ENCODE measurements at regions not wholly inside any gene's neighbourhood (a gene's known extent, or its start where the extent isn't known, plus 50 kb on each side); places are given as distances from the start of the nearest gene placed in this dataset.

DNA sequence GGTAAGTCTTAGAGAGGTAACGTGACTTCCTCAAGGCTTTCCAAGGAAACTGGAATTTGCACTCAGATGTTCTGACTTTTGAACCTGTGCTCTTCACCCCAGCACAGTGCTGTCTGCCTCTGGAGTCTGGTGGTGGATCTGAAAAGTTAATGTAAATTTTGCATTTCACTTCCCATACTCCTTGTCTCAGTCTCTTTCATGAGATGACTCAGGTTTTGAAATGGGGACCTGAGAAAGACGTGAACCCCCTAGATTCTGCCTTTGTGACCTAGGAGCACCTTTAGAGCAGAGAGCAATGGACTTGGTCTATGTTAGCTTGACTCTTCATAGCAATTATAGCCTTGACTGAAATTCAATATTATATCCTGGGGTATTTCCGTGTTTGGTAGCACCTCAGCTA is 223.0 kb downstream of the QKI start:
- Histone ChIP-seq H3K27me3 (ENCODE audit: control insufficient read depth in 1 of 2, insufficient read depth in 2 of 2, low read length in 2 of 2) (peaks cover 0 to 31% of the 10 kb centered on the region in 2 experiments; a peak in 2 of 5 replicates), H3K4me1 (ENCODE audit: insufficient read depth, low read length) (peaks cover 6% of the 10 kb centered on the region; the same call in 1 of the 2 replicates), H3K4me2 (ENCODE audit: low read depth, low read length) (no peak overlapping the region), H3K27ac (ENCODE audit: extremely low read length, insufficient read depth, low read length) (no peak overlapping the region), H2AFZ (ENCODE audit: low read length) (no peak overlapping the region), H3K79me2 (ENCODE audit: insufficient read depth, low read length) (no peaks in the 10 kb centered on the region), H3K4me3 (replicated peaks in 1 of 3; ENCODE audit: insufficient read depth in 1 of 3, low read depth in 2 of 3, low read length in 3 of 3) (no peak overlapping the region), H3K9me3 (ENCODE audit: low read length) (no peaks in the 10 kb centered on the region), H4K20me1 (ENCODE audit: insufficient read depth, low read length) (no peaks in the 10 kb centered on the region), H3K36me3 (replicated peaks in 1 of 2; ENCODE audit: control insufficient read depth in 1 of 2, insufficient read depth in 2 of 2, low read length in 2 of 2) (no peaks in the 10 kb centered on the region), H3K9ac (ENCODE audit: insufficient read depth, low read depth, low read length) (no peak overlapping the region)
- BruUV-seq (replicated peaks) = no TSS peak
- DNase-seq (ENCODE audit: low spot score) (no peak), ATAC-seq (no peak), FAIRE-seq (no peak)
- intact Hi-C loops (cut with micrococcal nuclease; ENCODE audit: unreplicated experiment) = no loop called here
- in situ Hi-C loops (cut with HindIII; ENCODE audit: extremely low pct_ligation_motif_present, low pct_unique_long_range_greater_than_20kb) = no loop called here
- WGBS (ENCODE audit: low lambda C conversion rate) = 7% methylated on average over 3 of the region's 3 CpGs
- POLR2A ChIA-PET = no interaction called here
- CTCF ChIA-PET (ENCODE audit: low intra/inter-chr PET ratio, low total read pairs) = no interaction called here
- TF ChIP-seq RELA (CRISPR knock-in tag; IDR thresholded peaks at IDR 0.05) (no peak), SIX4 (CRISPR knock-in tag; IDR thresholded peaks at IDR 0.05) (no peak), AHR (CRISPR knock-in tag; IDR thresholded peaks at IDR 0.05) (no peak), JUND (CRISPR knock-in tag; IDR thresholded peaks at IDR 0.05) (no peak), ZNF383 (CRISPR knock-in tag; IDR thresholded peaks at IDR 0.05; ENCODE audit: borderline replicate concordance) (no peak), ATF7 (IDR thresholded peaks at IDR 0.05) (no peak), ATF7 (CRISPR knock-in tag; IDR thresholded peaks at IDR 0.05) (no peak), ZNF331 (CRISPR knock-in tag; IDR thresholded peaks at IDR 0.05) (no peak), ZNF737 (CRISPR knock-in tag; IDR thresholded peaks at IDR 0.05; ENCODE audit: borderline replicate concordance) (no peak), FOXC1 (CRISPR knock-in tag; IDR thresholded peaks at IDR 0.05; ENCODE audit: borderline replicate concordance) (no peak), ZNF33B (CRISPR knock-in tag; IDR thresholded peaks at IDR 0.05) (no peak), ZNF251 (CRISPR knock-in tag; IDR thresholded peaks at IDR 0.05) (no peak)
- TF ChIP-seq, protein P1, sequence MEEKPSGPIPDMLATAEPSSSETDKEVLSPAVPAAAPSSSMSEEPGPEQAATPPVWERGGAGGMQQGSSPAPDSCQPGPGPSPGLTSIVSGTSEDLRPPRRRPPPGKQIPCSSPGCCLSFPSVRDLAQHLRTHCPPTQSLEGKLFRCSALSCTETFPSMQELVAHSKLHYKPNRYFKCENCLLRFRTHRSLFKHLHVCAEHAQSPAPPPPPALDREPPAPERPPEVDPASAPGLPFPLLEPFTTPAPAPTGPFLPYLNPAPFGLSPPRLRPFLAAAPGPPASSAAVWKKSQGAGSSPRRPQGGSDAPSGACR (CRISPR knock-in tag; IDR thresholded peaks at IDR 0.05) = no peak
- TF ChIP-seq, protein P2, sequence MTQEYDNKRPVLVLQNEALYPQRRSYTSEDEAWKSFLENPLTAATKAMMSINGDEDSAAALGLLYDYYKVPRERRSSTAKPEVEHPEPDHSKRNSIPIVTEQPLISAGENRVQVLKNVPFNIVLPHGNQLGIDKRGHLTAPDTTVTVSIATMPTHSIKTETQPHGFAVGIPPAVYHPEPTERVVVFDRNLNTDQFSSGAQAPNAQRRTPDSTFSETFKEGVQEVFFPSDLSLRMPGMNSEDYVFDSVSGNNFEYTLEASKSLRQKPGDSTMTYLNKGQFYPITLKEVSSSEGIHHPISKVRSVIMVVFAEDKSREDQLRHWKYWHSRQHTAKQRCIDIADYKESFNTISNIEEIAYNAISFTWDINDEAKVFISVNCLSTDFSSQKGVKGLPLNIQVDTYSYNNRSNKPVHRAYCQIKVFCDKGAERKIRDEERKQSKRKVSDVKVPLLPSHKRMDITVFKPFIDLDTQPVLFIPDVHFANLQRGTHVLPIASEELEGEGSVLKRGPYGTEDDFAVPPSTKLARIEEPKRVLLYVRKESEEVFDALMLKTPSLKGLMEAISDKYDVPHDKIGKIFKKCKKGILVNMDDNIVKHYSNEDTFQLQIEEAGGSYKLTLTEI (CRISPR knock-in tag; conservative IDR thresholded peaks at IDR 0.05) = no peak
- TF ChIP-seq, protein P3, sequence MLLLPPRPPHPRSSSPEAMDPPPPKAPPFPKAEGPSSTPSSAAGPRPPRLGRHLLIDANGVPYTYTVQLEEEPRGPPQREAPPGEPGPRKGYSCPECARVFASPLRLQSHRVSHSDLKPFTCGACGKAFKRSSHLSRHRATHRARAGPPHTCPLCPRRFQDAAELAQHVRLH (CRISPR knock-in tag; IDR thresholded peaks at IDR 0.05; ENCODE audit: borderline replicate concordance, low read depth) = no peak
- TF ChIP-seq, protein P4, sequence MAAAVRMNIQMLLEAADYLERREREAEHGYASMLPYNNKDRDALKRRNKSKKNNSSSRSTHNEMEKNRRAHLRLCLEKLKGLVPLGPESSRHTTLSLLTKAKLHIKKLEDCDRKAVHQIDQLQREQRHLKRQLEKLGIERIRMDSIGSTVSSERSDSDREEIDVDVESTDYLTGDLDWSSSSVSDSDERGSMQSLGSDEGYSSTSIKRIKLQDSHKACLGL (CRISPR knock-in tag; IDR thresholded peaks at IDR 0.05) = no peak
- TF ChIP-seq, protein P5, sequence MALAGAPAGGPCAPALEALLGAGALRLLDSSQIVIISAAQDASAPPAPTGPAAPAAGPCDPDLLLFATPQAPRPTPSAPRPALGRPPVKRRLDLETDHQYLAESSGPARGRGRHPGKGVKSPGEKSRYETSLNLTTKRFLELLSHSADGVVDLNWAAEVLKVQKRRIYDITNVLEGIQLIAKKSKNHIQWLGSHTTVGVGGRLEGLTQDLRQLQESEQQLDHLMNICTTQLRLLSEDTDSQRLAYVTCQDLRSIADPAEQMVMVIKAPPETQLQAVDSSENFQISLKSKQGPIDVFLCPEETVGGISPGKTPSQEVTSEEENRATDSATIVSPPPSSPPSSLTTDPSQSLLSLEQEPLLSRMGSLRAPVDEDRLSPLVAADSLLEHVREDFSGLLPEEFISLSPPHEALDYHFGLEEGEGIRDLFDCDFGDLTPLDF (CRISPR knock-in tag; IDR thresholded peaks at IDR 0.05) = no peak
- TF ChIP-seq, protein P6, sequence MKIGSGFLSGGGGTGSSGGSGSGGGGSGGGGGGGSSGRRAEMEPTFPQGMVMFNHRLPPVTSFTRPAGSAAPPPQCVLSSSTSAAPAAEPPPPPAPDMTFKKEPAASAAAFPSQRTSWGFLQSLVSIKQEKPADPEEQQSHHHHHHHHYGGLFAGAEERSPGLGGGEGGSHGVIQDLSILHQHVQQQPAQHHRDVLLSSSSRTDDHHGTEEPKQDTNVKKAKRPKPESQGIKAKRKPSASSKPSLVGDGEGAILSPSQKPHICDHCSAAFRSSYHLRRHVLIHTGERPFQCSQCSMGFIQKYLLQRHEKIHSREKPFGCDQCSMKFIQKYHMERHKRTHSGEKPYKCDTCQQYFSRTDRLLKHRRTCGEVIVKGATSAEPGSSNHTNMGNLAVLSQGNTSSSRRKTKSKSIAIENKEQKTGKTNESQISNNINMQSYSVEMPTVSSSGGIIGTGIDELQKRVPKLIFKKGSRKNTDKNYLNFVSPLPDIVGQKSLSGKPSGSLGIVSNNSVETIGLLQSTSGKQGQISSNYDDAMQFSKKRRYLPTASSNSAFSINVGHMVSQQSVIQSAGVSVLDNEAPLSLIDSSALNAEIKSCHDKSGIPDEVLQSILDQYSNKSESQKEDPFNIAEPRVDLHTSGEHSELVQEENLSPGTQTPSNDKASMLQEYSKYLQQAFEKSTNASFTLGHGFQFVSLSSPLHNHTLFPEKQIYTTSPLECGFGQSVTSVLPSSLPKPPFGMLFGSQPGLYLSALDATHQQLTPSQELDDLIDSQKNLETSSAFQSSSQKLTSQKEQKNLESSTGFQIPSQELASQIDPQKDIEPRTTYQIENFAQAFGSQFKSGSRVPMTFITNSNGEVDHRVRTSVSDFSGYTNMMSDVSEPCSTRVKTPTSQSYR (CRISPR knock-in tag; IDR thresholded peaks at IDR 0.05; ENCODE audit: borderline replicate concordance) = no peak

Measured in HepG2 (cell line).